ENCODE measurements at regions not wholly inside any gene's neighbourhood (a gene's known extent, or its start where the extent isn't known, plus 50 kb on each side); places are given as distances from the start of the nearest gene placed in this dataset.

DNA sequence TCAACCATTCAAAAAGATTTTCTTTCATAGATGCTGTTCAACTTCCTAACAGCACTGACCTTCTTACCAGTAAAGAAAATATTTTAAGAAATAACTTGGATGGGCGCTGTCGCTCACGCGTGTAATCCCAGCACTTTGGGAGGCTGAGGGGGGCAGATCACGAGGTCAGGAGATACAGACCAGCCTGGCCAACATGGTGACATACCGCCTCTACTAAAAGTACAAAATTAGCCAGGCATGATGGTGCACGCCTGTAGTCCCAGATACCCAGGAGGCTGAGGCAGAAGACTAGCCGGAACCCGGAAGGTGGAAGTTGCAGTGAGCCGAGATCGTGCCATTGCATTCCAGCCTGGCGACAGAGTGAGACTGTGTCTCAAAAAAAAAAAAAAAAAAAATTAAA lies 865.7 kb upstream of the SLC10A2 start:
- TF ChIP-seq, protein P1, sequence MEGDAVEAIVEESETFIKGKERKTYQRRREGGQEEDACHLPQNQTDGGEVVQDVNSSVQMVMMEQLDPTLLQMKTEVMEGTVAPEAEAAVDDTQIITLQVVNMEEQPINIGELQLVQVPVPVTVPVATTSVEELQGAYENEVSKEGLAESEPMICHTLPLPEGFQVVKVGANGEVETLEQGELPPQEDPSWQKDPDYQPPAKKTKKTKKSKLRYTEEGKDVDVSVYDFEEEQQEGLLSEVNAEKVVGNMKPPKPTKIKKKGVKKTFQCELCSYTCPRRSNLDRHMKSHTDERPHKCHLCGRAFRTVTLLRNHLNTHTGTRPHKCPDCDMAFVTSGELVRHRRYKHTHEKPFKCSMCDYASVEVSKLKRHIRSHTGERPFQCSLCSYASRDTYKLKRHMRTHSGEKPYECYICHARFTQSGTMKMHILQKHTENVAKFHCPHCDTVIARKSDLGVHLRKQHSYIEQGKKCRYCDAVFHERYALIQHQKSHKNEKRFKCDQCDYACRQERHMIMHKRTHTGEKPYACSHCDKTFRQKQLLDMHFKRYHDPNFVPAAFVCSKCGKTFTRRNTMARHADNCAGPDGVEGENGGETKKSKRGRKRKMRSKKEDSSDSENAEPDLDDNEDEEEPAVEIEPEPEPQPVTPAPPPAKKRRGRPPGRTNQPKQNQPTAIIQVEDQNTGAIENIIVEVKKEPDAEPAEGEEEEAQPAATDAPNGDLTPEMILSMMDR (IDR thresholded peaks at IDR 0.05): no peak
- TF ChIP-seq EP300 (IDR thresholded peaks at IDR 0.05): no peak
